ENCODE measurements at regions not wholly inside any gene's neighbourhood (a gene's known extent, or its start where the extent isn't known, plus 50 kb on each side); places are given as distances from the start of the nearest gene placed in this dataset.
"Not testable (repeated sequence)": the region's sequence is repeated elsewhere in the genome, so short reads cannot be mapped to it uniquely, and the experiment has no call there.

DNA sequence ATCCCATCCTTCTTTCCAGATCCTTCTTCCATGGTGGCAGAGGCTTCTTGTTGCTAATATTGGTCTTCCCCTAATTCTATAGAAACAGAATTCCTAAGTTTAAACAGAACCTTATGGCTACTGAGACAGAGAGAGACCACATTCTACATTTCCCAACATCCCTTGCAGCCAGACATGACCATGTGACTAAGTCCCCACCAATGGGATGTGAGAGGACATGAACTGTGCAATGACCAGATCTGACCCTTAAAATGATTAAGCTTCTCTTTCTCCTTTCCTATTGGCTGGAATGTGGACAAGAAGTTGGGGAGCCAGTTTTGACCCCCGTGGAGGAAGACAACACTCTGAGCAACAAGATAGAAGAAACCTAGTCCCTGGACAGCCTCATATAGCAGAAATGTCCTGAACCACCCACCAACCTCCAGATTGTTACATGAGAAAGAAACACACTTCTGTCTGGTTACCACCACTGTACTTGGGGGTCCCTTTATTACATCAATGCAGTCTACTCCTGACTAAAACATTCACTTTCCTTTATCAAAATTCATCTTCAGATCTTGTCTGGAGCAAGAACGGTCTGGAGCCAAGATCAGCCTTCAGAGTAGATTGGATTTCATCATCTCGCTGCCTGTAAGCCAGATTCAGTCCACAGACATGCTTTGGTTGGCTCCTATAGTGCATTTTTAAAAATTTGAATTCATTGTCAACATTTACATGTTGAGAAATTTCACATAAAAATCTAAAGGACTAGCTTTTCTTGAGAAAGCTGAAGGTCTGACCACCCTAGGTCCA is 183.9 kb downstream of the SHQ1 start:
- peak in 1 of 2 donors; percentile 29 for ATAC-seq
- intact Hi-C loops (cut with DNase I) = loop anchor here (5.0 to 10.0 kb wide), 2 partner anchors 150 to 158 kb away; no protein-coding TSS in a partner anchor
- DNase-seq = no peak

DNA sequence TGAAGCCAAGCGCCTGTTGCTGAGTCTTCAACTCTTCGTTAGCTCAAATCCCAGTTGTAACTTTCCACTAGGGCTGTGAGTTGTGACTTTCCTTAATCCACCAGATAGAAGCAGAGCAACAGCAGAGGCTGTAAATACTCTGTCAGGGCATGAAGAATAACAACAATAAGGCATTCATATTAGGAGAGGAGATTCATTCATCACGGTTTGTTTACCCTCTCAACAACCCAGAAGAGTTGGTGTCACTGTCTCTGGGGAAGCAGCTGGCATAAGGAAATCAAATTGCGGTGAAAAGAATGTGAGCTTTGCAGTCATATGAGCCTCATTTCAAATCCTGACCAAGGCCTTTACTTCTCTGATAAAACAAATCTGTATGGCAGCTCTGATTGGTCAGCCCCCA is 184.8 kb downstream of the SHQ1 start:
- ATAC-seq (no peak), DNase-seq (no peak)
- intact Hi-C loops (cut with DNase I) = loop anchor here (5.0 to 10.0 kb wide), 2 partner anchors 151 to 159 kb away; no protein-coding TSS in a partner anchor

DNA sequence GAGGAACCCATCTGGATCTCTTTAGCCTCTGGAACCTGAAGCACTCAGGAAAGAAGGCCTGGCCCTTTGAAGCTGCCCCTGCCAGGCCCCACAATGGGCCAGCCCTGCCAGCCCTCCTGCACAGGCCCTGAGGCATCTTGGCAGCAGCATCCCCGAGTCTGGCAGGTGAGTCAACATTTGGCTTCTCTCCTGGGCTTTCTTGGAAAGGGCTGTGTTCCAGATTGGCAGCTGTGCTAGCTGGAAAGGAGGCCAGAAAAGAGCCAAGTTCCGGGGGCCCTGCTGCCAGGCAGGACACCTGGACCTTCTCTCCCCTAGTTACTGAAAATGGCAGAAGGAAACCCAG is 187.2 kb downstream of the SHQ1 start:
- DNase-seq (peak; percentile 68), ATAC-seq (peak; percentile 95 to 96)
- intact Hi-C loops (cut with DNase I) = loop anchor here (5.0 to 10.0 kb wide), 2 partner anchors 154 to 161 kb away; no protein-coding TSS in a partner anchor

DNA sequence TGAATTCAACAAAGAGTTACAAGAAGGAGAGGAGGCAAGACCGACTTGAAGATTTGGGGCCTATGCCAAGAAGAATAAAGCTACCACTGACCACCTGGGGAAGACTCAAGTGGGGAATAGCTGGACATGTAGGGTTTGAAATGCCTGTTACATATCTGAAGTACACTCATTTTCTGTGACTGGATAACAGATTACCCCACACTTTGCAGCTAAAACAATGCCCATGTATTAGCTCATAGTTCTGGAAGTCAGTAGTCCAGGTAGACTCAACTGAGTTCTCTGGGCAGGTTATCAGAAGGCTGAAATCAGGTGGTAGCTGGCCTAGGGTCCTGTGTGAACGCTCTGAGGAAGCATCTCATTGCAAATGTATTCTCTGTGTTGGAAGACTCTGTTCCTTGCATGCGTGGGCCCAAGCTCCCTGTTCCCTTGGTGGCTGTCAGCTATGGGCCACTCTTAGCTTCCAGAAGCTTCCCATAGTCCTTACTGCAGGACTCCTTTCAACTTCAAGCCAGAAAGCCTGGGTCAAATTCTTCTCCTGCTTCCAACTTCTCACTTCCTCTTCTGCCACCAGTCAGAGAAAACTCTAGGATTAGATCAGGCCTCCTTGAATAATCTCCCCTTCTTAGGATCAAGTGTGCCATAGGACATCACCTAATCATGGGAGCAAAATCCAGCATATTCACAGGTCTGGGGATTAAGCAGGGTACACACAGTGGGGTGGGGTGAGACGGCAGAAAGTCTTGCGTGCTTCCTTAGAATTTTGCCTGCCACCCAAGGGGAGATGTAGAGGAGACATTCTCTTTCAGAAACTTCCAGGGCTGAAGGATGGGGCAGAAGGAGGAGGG is 187.8 kb downstream of the SHQ1 start:
- no peak for DNase-seq
- ATAC-seq = no peak
- intact Hi-C loops (cut with DNase I) = loop anchor here (5.0 to 10.0 kb wide), 2 partner anchors 154 to 162 kb away; no protein-coding TSS in a partner anchor

DNA sequence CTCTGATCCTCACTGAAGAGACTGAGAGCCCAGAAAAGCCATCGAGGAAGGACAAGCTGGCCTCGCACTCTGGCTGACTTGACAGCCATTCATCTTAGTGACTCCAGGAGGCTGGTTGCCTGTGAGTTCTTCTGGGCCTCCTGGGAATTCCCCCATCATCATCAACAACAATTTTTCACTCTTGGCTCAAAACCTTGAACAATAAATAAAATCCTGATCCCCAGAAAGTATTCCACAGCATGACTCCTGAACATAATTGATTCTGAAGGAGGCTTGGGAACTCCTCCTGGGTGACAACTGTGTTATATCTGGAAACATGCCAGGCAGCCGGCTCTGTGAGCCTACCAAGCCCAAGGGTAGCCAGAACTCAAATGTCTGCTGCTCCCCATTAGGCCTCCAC is 188.6 kb downstream of the SHQ1 start:
- no peak for DNase-seq
- ATAC-seq = no peak
- intact Hi-C loops (cut with DNase I) = no loop called here

DNA sequence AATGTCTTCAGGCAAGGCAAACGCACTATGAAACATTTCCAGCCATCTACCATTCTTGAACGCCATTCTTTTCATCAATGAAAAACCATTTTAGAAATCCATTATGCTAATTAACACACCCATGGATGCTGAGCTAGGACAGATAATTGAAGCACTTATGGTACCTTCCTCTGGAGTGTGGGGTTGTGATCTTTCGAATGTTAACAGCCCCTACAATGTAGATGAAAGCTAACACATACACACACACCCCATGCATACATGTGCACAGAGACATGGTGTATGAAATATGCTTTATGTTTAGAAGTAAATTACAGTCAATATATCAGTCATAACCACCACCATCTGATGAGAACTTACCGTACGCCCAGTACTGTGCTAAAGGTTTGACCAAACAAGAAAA is 189.1 kb downstream of the SHQ1 start:
- ATAC-seq = no peak
- no peak for DNase-seq
- intact Hi-C loops (cut with DNase I) = no loop called here

DNA sequence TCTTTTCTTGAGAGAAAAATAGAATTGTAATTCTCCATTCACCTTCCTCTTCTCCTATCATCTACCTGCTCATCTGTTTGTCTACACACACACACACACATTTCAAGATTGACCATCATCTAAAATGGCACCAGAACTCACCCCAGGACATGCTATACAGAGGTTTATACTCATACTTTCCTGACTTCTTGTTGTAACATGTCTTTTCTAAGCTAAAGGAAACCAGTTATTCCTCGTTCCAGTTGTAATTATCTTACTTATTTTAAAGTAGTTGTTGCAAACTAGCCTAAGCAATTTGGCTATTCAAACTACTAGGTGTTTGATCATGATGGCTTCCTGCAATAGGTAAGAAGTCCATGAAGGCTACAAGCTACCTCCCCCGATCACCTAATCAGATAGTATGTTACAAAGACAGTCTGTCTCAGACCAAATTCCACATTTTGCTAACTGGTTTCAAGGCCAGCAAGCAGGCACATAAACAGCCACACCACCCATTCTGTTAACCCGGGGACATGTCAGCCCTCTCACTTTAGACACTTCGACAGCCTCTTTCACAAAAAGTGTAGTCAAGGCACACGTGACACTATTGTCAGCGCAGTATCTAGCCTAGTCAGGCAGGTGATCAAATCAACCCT is 189.7 kb downstream of the SHQ1 start:
- intact Hi-C loops (cut with DNase I) = no loop called here
- no peak for ATAC-seq
- DNase-seq = no peak

DNA sequence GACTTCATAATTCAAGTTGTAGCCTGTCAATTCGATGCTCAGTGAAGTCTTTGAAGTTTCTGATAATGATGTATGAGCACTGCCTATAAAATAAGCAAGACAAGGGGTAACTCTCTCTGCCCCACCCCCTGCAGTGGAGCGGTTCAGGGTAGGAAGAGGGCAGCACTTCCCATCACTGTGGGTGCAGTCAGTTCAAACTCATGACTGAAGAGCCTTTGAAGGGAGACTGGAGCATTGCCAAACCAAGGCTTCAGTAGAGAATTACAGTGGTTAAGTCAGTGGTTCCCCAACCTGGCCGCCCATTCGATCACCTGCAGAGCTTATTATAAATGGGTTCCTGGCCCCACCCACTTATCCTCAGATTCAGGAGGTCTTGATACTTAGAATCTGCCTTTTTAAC is 190.6 kb downstream of the SHQ1 start:
- intact Hi-C loops (cut with DNase I) = no loop called here
- no peak for ATAC-seq
- DNase-seq = no peak

DNA sequence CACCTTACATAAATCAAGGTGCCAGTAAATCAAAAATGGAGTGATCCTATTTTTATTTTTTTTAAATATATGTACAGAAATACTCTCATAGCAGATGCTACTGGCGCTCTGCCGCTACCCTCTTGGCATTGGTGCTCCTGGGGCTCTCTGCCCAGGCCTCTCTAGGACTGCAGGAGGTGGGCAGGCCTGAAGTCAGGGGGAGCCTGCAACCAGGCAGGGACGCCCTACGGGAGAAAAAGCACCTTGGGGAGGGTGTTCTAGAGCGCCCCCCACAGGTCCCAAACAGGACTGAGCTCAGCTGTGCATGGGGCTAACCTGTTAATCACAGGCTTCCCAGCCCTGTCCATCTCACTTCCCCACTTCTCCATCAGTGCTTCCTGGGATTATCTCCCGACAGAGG is 192.5 kb downstream of the SHQ1 start:
- intact Hi-C loops (cut with DNase I) = no loop called here
- DNase-seq = no peak
- no peak for ATAC-seq

DNA sequence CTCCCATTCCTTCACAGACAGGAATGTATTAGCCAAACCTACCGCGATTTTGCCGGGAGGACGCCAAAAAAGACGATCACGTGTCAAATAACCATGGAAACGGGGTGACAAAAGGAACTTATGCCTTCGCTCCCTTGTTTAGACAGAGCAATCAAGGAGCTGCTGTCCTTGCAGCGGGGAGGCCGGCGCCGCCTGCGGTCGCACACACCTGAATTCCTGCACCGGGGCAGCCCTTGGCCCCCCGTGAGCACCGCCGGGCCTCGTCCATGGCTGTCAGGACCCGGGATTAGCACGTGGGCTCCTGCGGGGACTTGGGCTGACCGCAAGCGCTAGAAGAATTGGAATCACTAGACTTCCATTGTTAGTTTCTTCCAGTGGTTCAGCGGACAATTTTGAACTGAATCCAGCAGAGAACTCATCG is 193.1 kb downstream of the SHQ1 start:
- intact Hi-C loops (cut with DNase I) = no loop called here
- DNase-seq (no peak), ATAC-seq (peak in 1 of 2 donors; percentile 31)

DNA sequence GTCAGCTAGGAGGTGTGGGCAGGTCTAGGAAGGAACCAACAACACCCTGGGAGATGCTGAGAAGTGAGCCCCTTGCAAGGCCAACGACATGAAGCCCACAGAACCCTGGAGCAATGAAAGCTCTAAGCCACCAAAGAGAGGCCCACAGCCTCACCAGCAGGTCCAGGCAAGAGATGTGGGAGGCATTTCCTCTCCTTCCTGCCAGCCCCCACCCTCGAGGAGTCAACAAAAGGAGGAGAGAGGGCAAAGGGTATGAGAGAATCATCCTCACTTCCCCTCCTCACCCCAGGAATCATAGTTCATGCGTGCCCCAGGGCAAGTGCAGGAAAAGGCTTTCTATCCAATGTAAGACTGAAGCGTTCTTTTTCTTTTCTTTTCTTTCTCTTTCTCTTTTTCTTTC is 195.8 kb downstream of the SHQ1 start:
- intact Hi-C loops (cut with DNase I) = no loop called here
- DNase-seq (no peak), ATAC-seq (no peak)

DNA sequence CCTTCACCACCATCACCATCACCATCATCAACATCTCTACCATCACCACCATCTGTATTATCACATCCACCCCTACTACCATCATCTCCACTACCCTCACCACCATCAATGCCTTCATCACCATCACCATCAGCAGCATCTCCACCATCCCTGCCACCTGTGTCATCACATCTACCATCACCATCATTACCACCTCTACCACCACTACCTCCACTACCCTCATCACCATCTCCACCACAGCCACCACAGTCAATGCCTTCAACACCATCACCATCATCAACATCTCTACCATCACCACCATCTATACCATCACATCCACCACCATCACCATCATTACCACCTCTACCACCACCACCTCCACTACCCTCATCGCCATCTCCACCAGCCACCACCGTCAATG is 196.7 kb downstream of the SHQ1 start:
- intact Hi-C loops (cut with DNase I) = no loop called here
- ATAC-seq (no peak), DNase-seq (no peak)

DNA sequence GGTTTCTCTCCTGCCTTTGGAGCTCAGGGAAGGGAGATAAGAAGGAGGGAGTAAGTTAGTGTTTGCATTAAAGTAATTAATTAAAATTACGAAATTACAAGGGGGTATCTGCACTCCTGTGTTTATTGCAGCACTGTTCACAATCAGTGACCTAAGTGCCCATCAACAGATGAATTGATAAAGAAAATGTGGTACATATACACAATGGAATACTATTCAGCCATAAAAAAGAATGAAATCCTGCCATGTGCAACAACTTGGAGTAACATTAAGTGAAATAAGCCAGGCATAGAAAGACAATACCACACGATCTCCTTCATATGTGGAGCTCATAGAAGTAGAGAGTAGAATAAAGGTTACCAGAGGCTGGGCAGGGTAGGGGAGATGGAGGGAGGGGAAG is 202.0 kb downstream of the SHQ1 start:
- intact Hi-C loops (cut with DNase I) = no loop called here
- no peak for ATAC-seq
- no peak for DNase-seq

DNA sequence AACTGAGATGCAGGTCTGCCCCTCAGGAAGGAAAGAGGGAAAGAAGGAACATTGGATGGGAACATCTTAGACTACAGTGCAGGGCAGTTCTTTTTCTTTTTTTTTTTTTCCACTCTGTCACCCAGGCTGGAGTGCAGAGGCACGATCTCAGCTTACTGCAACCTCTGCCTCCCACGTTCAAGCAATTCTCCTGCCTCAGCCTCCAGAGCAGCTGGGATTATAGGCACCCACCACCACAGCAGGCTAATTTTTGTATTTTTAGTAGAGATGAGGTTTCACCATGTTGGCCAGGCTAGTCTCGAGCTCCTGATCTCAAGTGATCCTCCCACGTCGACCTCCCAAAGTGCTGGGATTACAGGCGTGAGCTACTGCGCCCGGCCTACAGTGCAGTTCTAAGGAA is 204.6 kb downstream of the SHQ1 start:
- DNase-seq; intact Hi-C loops (cut with DNase I); ATAC-seq: not testable (repeated sequence)

DNA sequence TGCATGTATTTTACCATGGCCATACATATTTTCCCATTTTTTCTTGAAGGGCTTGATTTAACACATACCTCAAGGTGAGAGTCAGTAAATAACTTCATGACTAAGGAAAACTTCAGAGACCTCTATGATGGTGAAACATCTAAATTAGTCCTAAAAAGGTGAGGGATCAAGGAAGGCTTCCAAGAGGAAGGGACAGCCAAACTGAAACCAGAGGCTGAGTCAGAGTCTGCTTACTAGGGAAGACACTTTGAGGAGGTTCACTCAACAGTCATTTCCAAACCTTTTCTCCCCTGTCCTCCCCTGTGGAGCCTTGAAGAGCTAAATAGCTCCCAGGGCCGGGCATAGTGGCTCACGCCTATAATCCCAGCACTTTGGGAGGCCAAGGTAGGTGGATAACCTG is 206.6 kb downstream of the SHQ1 start:
- no peak for ATAC-seq
- DNase-seq = no peak
- intact Hi-C loops (cut with DNase I) = no loop called here

DNA sequence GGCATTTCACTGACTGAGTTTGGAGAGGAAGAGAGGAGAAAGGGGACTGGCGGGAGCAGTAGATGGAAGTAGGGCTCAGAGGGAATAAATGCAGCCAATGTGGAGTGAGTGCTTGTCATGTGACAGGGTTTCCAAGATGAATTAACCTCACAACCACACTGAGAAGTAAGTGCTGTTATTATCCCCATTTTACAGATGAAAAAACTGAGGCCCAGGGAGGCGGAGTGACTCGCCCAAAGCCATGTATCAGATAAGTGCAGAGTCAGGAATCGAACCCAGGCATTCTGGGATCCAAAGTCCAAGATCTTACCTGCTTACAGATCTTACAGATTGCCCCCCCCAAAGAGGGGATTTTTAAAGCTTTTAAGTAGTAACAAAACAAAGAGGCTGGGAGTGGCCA is 207.2 kb downstream of the SHQ1 start:
- intact Hi-C loops (cut with DNase I) = no loop called here
- no peak for ATAC-seq
- no peak for DNase-seq

DNA sequence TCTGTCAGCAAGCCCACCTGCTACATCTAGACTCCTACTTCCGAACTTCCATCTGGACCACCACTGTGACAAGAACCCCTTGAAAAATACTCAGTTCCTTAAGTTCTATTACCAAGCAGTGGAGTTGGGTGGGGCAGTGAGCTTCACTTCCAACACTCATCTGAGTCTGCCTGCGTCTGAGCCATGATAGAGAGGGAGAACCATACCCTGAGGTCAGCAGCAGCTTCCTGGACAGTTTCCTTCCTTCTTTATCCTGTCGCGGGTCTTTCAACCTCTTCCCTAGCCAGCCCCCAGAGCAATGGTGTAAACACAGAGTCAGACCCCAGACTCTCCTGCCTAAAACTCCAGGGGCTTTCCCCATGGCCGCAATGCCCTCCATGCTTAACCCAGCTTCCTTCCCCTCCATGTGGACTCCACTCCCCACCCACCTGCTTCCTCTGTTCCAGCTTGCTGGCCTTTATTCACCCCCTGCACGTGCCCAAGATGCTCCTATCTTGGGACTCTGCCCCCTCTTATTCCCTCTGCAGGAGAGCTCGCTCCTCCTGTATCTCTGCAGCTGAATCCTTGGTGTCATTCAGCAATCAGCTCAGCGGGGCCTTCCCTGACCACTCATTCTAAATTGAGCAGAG is 211.2 kb downstream of the SHQ1 start:
- intact Hi-C loops (cut with DNase I) = no loop called here
- DNase-seq (no peak), ATAC-seq (peak in 1 of 2 donors; percentile 18)

DNA sequence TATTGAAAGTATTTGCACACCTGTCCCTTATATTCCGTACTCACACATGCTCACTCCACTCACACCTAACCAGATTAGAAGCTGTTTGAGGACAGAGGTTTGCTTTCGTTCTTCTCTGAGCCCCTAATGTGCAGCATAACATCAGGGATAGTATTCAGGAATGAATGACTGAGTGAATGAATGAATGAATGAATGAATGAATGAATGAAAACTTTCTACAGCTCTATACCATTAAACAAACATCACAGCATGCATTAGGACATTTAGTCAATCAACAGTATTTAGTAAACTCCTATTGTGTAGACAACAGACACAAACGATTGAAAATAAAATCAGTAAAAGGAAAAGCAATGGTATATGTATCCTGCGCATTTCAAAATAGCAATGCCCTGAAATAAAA is 212.7 kb downstream of the SHQ1 start:
- DNase-seq (no peak), ATAC-seq (no peak)
- intact Hi-C loops (cut with DNase I) = no loop called here

DNA sequence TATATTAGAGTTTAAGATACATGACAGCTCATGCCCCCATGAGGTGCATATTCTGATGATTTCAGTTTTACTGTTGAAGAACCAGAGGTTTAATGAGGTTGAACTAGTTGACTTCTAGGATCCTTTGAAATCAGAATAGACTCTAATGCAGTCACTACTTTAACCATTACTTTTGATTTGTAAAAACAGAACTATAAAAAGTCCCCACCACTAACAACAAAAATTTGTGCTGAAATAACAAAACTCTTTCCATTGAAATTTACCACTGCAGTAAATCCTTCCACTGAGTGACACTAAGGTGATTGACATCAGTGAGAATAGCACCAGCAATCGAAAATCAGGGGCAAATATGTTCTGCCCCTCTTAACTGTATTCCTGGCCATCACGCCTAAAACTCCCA is 214.1 kb downstream of the SHQ1 start:
- DNase-seq (no peak), ATAC-seq (no peak)
- intact Hi-C loops (cut with DNase I) = no loop called here

DNA sequence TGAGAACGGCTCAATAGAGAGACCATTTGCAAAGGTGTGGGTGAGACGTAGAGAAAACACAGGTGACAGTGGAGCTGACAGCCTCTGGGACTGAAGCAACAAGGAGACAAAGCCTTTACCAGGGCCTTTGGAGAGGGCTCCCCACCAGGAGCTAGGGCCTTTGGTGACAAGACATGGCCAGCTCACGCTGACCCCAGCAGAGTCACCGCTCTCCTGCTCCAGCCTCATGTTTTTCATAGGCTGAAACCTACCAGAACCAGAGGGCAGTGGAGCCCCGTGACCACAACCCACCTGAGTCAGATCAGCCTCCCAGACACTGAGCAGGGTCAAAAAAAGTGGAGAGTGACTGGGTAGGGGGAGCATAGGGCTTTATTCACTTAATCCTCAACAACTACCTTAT is 214.7 kb downstream of the SHQ1 start:
- DNase-seq = no peak
- no peak for ATAC-seq
- intact Hi-C loops (cut with DNase I) = no loop called here

All from left cardiac atrium (tissue), 4 donors.